Renal pelvis (tissue), 1 donor: ENCODE measurements at regions not wholly inside any gene's neighbourhood (a gene's known extent, or its start where the extent isn't known, plus 50 kb on each side); places are given as distances from the start of the nearest gene placed in this dataset.

Source experiments
- DNase-seq: peaks from one replicate; pipeline ENCODE4 v3.0.0-alpha.2; 2013

- no peak for DNase-seq
Observed at GRCh38 chr14:98288825-98289224, 983.2 kb downstream of the BCL11B start.

GRCh38 chr14:98290596-98290995 lies 981.4 kb downstream of the BCL11B start:
- no peak for DNase-seq

DNA sequence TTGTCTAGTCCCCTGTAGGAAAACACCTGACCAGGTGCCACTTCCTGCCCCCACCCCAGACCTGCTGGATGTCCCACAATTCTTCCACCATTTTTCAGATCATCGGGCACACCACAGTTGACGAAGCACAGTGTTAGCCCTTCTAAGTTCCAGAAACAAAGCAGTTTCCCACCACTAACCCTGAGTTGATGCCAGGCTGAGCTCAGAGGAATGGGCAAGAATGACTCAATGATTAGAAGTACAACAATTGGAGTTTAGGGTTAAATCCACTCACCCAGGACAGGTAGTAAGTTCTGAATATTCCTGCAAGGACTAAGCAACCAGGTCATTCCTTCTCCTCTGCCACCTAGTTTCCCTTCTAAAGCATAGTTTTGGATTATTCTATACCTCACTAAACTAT lies 979.8 kb downstream of the BCL11B start:
- no peak for DNase-seq

GRCh38 chr14:98293576-98293975 lies 978.4 kb downstream of the BCL11B start:
- DNase-seq, result no peak

GRCh38 chr14:98296895-98297294 lies 975.1 kb downstream of the BCL11B start:
- DNase-seq, result no peak

GRCh38 chr14:98297567-98297966 lies 974.4 kb downstream of the BCL11B start:
- no peak for DNase-seq

DNA sequence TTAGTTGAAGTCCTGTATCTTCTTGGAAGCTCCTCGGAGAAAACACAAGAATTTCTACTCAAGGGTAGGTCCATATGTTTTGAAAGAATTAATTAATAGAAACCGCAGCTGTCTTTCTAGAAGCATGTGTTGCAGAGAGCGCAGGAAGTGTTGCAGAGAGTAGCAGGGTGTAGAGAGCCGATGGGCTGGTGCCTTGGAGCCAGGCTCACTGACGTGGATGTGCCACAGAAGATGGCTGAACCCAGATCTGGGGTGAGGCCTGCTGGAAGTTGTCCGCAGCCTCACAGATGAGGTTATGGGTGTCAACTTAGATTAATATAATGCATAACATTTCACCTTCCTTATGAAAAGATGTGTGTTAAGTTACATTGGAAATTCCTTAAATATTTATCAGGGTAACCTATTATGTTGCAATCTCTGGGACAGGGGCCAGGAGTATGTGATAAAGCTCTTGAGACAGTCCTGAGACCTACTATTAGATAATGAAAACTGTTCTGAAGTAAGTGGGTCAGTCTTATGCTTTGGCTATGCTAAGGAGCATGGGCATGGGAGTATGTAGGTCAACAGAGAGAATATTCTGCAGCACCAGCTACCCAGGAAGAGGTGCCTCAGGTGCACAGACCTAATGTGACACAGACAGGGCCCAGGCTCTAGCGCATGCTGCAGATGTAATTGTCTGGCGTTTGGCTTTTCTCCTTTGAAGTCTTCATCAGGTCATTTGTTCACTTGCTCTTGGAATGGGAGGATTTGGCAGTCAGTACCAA lies 973.3 kb downstream of the BCL11B start:
- DNase-seq, result no peak

- no peak for DNase-seq
Observed at GRCh38 chr14:98301681-98302080, 970.3 kb downstream of the BCL11B start.

GRCh38 chr14:98304574-98304973 lies 967.4 kb downstream of the BCL11B start:
- DNase-seq, result no peak

GRCh38 chr14:98309591-98309990 lies 962.4 kb downstream of the BCL11B start:
- no peak for DNase-seq

DNA sequence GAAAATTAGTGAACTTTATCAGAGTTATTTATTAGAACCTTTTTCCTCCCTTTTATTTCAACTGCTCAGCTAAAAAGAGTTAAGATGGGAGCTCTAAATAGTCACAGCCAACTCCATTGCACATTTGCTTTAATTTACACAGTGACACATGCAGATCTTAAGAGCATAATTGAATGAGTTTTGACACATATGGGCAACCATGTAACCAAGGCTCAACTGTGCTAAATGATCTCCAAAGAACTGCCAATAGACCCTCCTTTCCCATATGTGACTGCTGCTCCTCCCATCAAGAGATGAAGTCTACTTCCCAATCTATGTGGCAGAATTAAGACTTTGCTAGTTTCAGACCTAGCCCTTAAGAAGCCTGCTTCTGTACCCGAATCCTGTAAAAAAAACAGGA lies 960.0 kb downstream of the BCL11B start:
- no peak for DNase-seq

- DNase-seq, result no peak
Observed at GRCh38 chr14:98321841-98322240, 950.2 kb downstream of the BCL11B start.

DNA sequence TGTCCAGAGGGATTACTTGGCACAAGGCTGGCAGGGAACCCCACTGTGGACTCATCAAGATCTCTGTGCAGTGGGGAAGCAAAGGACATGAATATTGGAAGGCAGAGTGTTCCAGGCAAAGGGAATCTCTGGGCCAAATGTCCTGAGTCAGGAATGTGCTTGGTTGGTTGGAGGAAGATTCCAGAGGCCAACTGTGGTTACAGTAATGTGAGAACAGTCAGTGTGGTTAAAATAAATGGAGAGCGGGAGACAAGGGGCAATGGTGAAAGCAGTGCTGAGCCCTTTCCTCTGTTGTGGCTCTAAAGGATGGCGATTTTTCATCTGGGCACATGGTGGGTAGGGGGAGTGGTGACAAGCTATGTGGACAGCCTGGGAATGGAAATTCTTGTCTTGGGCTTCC lies 948.2 kb downstream of the BCL11B start:
- DNase-seq, result no peak

DNA sequence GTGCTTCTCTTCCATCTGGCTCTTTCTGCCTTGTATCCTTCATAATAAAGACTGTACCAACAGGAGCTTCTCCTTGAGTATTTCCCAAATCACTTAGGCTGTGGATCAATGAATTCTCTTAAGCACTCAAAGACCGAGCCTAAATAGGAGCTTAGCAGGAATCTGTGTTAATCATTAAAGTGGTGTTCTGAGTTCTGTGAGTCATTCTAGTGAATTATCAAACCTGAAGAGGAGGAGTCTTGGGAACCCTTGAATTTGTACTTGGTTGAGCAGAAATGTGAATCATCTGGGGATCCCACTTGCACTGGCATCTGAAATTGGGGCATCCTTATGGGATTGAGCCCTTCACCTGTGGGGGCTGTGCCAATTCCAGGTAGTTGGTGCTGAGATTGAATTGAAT lies 946.2 kb downstream of the BCL11B start:
- DNase-seq, result no peak

DNA sequence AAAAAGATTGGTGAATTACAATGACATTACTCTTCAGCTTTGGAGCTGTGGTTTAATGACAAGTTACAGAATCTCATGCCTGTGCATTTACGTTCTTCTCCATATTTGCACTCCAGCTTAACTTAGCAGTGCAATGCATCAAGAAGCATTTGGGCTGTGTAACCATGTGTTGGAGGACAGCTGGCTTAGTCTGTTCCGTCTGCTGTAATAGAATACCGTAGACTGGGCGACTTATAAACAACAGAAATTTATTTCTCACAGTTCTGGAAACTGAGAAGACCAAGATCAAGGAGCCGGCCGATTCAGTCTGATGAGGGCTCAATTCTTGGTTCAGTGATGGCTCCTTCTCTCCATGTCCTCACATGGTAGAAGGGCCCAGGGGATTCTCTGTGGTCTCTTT lies 943.5 kb downstream of the BCL11B start:
- no peak for DNase-seq

GRCh38 chr14:98334186-98334585 lies 937.8 kb downstream of the BCL11B start:
- DNase-seq, result no peak

DNA sequence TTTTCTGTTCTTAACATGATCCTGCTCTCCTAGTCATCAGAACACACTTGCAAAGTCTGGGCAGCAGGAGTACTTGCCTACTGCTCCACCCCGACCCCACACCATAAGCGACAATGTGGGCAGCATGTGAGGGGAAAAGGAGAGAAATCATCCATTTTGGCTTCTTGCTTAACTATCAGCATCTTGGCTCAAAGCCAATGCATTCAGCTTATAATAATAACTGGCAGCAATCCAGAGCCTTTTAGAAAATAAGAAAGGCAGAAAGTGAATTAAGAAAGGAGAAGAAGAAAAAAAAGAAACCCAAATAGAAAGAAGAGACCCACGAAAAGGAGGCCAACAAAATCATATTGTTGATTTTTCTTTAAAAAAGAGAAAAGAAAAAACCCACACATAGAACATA lies 930.8 kb downstream of the BCL11B start:
- no peak for DNase-seq

- no peak for DNase-seq
Observed at GRCh38 chr14:98345161-98345560, 926.8 kb downstream of the BCL11B start.

DNA sequence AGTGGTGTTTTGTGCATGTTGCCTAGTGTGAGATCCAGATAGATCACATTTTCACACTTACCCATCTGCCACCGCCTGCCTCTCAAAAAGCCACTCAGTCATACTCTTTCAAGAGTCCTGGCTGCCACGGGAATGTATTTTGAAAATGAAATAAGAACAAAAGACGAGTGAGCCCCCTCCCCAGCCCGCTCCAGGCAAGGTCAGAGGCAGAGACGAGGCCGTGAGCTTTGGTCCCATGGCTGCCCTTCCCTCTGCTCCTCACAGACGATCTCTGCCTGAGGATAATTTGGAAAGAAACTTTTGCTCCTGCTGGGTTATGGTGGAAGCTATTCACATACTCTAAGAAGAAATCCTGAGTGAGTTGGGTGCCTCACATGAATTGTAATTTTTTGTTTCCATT lies 924.3 kb downstream of the BCL11B start:
- no peak for DNase-seq

GRCh38 chr14:98348505-98348904 lies 923.5 kb downstream of the BCL11B start:
- DNase-seq, result no peak

DNA sequence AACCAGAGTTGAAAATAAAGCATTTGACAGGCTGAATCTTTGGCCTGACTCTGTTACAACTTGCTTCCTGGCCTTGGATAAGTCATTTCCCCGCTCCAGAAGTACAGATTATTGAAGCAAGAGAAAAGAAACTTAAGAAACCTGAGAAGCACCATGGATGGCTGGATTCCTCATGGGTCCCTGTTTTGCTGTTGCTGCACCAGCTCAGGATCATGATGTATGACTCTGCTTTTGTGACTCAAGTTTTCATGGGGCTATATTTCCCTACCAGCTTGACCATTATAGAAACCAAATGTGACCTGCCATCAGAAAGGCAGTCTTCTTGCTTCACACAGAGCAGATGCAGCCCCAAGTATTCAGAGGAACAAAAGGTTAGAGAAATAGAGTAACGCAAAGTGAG lies 921.8 kb downstream of the BCL11B start:
- DNase-seq, result no peak

DNA sequence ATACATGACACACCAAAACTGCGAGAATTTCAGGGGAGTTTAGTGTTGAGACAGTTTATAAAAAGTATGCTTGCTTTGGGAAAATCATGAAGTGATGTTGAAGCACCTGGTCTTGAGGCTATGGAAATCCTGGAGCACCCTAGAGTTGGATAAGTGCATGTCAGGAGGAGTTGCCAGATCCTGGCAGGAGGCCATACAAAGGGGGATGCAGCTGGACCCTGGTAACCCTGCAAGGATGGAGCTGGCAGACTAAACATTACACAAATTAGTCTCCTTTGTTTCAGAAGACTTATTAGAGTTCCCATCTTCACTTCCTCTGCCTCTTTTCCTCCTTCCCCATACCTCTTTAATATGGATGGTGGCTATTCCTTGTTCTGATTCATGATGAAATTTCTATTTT lies 907.0 kb downstream of the BCL11B start:
- no peak for DNase-seq

- DNase-seq, result no peak
Observed at GRCh38 chr14:98366429-98366828, 905.6 kb downstream of the BCL11B start.

DNA sequence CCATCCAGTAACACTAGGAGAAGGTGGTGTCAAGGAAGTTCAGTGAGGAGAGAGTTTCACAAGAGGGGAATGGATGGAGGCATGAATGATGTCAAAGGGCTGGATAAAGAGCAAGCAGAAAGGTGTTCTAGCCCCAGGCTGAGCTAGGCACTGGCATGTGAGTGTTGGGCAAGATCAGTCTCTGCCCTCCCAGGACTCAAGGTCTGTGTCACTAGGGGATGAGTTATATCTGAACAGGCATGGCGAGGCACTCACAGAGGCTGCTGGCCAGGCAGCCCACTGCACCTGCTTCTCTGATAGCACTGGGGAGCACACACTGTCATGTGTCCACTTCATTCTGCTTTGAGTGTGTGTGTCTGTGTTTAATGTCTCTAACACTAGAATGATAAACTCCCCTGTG lies 903.8 kb downstream of the BCL11B start:
- DNase-seq, result no peak

- no peak for DNase-seq
Observed at GRCh38 chr14:98368916-98369315, 903.1 kb downstream of the BCL11B start.
